ENCODE measurements at regions not wholly inside any gene's neighbourhood (a gene's known extent, or its start where the extent isn't known, plus 50 kb on each side); places are given as distances from the start of the nearest gene placed in this dataset.

- TF ChIP-seq CTCF (conservative IDR thresholded peaks at IDR 0.05) (no peak), EZH2 (IDR thresholded peaks at IDR 0.05; ENCODE audit: low read depth) (no peak)
Measured at GRCh38 chr4:14924076-14924811, 78.0 kb upstream of the CPEB2 start.
